Activated CD4-positive, alpha-beta T cell treated with anti-CD3 and anti-CD28 coated beads, Interleukin-2, amount 50 U/mL, for 4 hours (primary cell): ENCODE measurements at regions not wholly inside any gene's neighbourhood (a gene's known extent, or its start where the extent isn't known, plus 50 kb on each side); places are given as distances from the start of the nearest gene placed in this dataset.

Source experiments
- DNase-seq, 2 experiments: peaks; one replicate each; pipeline ENCODE4 v3.0.0-alpha.2; 2020

GRCh38 chr14:97273540-97273939 is 476.4 kb downstream of the VRK1 start:
- no peak for DNase-seq

GRCh38 chr14:97274626-97275025 is 477.4 kb downstream of the VRK1 start:
- DNase-seq, result no peak

GRCh38 chr14:97275276-97275675 is 478.1 kb downstream of the VRK1 start:
- no peak for DNase-seq

GRCh38 chr14:97276573-97276972 is 479.4 kb downstream of the VRK1 start:
- no peak for DNase-seq

- DNase-seq, result no peak
These were observed 480.5 kb downstream of the VRK1 start for GRCh38 chr14:97277711-97278110.

GRCh38 chr14:97280526-97280925 is 483.3 kb downstream of the VRK1 start:
- no peak for DNase-seq

GRCh38 chr14:97281741-97282140 is 484.6 kb downstream of the VRK1 start:
- no peak for DNase-seq

GRCh38 chr14:97282210-97283004 is 485.2 kb downstream of the VRK1 start:
- no peak for DNase-seq

GRCh38 chr14:97283005-97283403 is 485.8 kb downstream of the VRK1 start:
- DNase-seq, result no peak

GRCh38 chr14:97283426-97283825 is 486.2 kb downstream of the VRK1 start:
- no peak for DNase-seq

- DNase-seq, result no peak
These were observed 486.7 kb downstream of the VRK1 start for GRCh38 chr14:97283841-97284240.

GRCh38 chr14:97287956-97288355 is 490.8 kb downstream of the VRK1 start:
- no peak for DNase-seq

- no peak for DNase-seq
These were observed 492.9 kb downstream of the VRK1 start for GRCh38 chr14:97290065-97290464.

- no peak for DNase-seq
These were observed 493.8 kb downstream of the VRK1 start for GRCh38 chr14:97290977-97291376.

GRCh38 chr14:97293659-97294058 is 496.5 kb downstream of the VRK1 start:
- no peak for DNase-seq

- DNase-seq, result no peak
These were observed 498.0 kb downstream of the VRK1 start for GRCh38 chr14:97295108-97295710.

- DNase-seq, result no peak
These were observed 499.0 kb downstream of the VRK1 start for GRCh38 chr14:97296176-97296575.

GRCh38 chr14:97297100-97297499 is 499.9 kb downstream of the VRK1 start:
- no peak for DNase-seq

- DNase-seq, result no peak
These were observed 501.1 kb downstream of the VRK1 start for GRCh38 chr14:97298331-97298730.

- no peak for DNase-seq
These were observed 501.6 kb downstream of the VRK1 start for GRCh38 chr14:97298736-97299135.

GRCh38 chr14:97299661-97300060 is 502.5 kb downstream of the VRK1 start:
- DNase-seq, result peak in 1 of 2 experiments; percentile 13

GRCh38 chr14:97301931-97302559 is 504.9 kb downstream of the VRK1 start:
- DNase-seq, result no peak

GRCh38 chr14:97306133-97306759 is 509.1 kb downstream of the VRK1 start:
- DNase-seq, result no peak

GRCh38 chr14:97306760-97307246 is 509.6 kb downstream of the VRK1 start:
- no peak for DNase-seq
